ENCODE measurements at regions not wholly inside any gene's neighbourhood (a gene's known extent, or its start where the extent isn't known, plus 50 kb on each side); places are given as distances from the start of the nearest gene placed in this dataset.
A peak's percentile ranks its signal among the peaks of the same experiment; 100 is the strongest.

DNA sequence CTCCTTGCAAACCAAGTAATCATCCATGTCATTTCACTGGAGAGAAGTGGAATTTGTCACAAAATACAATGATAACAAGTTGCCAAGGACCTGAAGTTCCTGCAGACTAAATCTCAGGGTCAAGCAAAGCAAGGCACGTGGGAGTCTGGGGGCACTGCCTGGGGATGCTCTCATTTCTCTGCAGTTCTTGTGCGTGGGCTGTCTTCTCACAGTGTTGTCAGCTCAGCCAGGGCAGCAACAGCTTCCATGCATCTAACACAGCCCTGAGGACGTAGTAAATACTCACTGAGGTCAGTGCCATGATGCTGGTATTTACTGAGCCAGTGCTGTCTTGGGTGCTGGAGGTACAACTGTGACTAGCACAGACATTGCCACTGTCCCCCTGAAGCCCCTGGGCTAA is 62.9 kb upstream of the CMKLR1 start:
- no peaks in the 10 kb centered on the region for H3K4me1 Mint-ChIP-seq
- DNase-seq (no peak), ATAC-seq (ENCODE audit: low read depth in 2 of 2) (no peak)
- Histone ChIP-seq H3K27me3 (ENCODE audit: control insufficient read depth, insufficient read depth, low read length) (peaks cover 9% of the 10 kb centered on the region), H3K4me1 (ENCODE audit: control insufficient read depth, insufficient read depth, low read length, poor library complexity, severe bottlenecking) (no peaks in the 10 kb centered on the region), H3K9me3 (ENCODE audit: control insufficient read depth in 2 of 2, low read length in 2 of 2) (peaks cover 0 to 9% of the 10 kb centered on the region in 2 experiments), H3K4me3 (ENCODE audit: low read depth, low read length) (no peak overlapping the region), H3K27ac (ENCODE audit: insufficient read depth, low read length, poor library complexity, severe bottlenecking) (no peak overlapping the region), H3K36me3 (ENCODE audit: control insufficient read depth, insufficient read depth, low read length) (no peaks in the 10 kb centered on the region)
- no peak overlapping the region for H3K27ac Mint-ChIP-seq
- no peak overlapping the region for H3K4me3 Mint-ChIP-seq
- H3K27me3 Mint-ChIP-seq = peaks cover 15% of the 10 kb centered on the region
- H3K36me3 Mint-ChIP-seq = no peaks in the 10 kb centered on the region
- peaks cover 0 to 15% (median 7%) of the 10 kb centered on the region in 7 donors for H3K9me3 Mint-ChIP-seq

DNA sequence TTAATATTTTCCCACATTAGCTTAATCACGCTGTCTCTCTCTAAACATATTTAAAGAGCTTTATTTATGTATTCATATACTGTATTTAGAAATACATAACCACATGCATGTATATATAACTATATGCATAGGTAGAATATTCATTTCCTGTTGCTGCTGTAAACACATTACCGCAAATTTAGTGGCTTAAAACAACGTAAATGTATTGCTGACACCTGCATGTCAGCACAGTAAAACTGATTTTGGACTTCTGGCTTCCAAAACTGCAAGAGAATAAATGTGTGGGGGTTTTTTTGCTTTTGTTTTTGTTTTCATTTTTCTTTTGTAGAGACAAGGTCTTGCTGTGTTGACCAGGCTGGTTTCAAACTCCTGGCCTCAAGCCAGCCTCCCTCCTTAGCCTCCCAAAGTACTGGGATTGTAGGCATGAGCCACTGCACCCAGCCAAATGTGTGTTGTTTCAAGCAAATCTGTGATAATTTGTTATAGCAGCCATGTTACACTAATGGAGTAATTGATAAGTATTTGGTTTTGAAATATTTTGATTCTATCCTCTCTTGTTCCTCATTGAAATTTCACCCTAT is 61.9 kb upstream of the CMKLR1 start:
- Histone ChIP-seq H3K4me3 (ENCODE audit: low read depth, low read length) (no peak overlapping the region), H3K4me1 (ENCODE audit: control insufficient read depth, insufficient read depth, low read length, poor library complexity, severe bottlenecking) (no peaks in the 10 kb centered on the region), H3K27ac (ENCODE audit: insufficient read depth, low read length, poor library complexity, severe bottlenecking) (no peak overlapping the region), H3K36me3 (ENCODE audit: control insufficient read depth, insufficient read depth, low read length) (no peaks in the 10 kb centered on the region), H3K27me3 (ENCODE audit: control insufficient read depth, insufficient read depth, low read length) (peaks cover 9% of the 10 kb centered on the region), H3K9me3 (ENCODE audit: control insufficient read depth in 2 of 2, low read length in 2 of 2) (no peaks in the 10 kb centered on the region)
- Mint-ChIP-seq H3K36me3 (no peaks in the 10 kb centered on the region), H3K27me3 (peaks cover 10% of the 10 kb centered on the region), H3K4me3 (no peak overlapping the region), H3K9me3 (peaks cover 0 to 11% (median 4%) of the 10 kb centered on the region in 7 donors), H3K27ac (no peak overlapping the region), H3K4me1 (no peaks in the 10 kb centered on the region)
- ATAC-seq (ENCODE audit: low read depth in 2 of 2) (no peak), DNase-seq (no peak)

DNA sequence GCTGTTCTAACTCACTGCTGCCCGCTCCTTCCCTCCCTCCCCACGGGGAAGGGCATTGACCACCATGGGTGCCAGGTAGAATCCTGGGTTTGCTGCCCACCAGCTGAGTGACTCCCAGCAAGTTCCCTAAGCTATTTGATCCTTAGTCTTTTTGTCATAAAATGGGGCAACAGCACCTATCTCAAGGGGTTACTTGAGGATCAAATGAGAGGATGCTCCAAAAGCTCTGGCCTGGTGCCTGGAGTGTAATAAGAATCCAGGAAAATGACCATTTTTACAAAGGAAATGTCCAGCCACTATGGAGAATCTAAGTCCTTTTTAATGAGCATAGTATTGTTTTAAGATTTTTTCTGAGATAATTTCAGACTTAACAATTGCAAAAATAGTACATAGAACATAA is 61.4 kb upstream of the CMKLR1 start:
- H3K9me3 Mint-ChIP-seq = peaks cover 0 to 10% (median 2%) of the 10 kb centered on the region in 7 donors
- no peaks in the 10 kb centered on the region for H3K4me1 Mint-ChIP-seq
- H3K36me3 ChIP-seq (ENCODE audit: control insufficient read depth, insufficient read depth, low read length) = no peaks in the 10 kb centered on the region
- no peaks in the 10 kb centered on the region for H3K36me3 Mint-ChIP-seq
- no peak overlapping the region for H3K4me3 Mint-ChIP-seq
- DNase-seq (no peak), ATAC-seq (ENCODE audit: low read depth in 2 of 2) (no peak)
- H3K4me1 ChIP-seq (ENCODE audit: control insufficient read depth, insufficient read depth, low read length, poor library complexity, severe bottlenecking) = no peaks in the 10 kb centered on the region
- no peak overlapping the region for H3K27ac Mint-ChIP-seq
- no peaks in the 10 kb centered on the region for H3K9me3 ChIP-seq (ENCODE audit: control insufficient read depth in 2 of 2, low read length in 2 of 2)
- peaks cover 7% of the 10 kb centered on the region for H3K27me3 Mint-ChIP-seq
- H3K27me3 ChIP-seq (ENCODE audit: control insufficient read depth, insufficient read depth, low read length) = peaks cover 9% of the 10 kb centered on the region
- H3K4me3 ChIP-seq (ENCODE audit: low read depth, low read length) = no peak overlapping the region
- H3K27ac ChIP-seq (ENCODE audit: insufficient read depth, low read length, poor library complexity, severe bottlenecking) = no peak overlapping the region

DNA sequence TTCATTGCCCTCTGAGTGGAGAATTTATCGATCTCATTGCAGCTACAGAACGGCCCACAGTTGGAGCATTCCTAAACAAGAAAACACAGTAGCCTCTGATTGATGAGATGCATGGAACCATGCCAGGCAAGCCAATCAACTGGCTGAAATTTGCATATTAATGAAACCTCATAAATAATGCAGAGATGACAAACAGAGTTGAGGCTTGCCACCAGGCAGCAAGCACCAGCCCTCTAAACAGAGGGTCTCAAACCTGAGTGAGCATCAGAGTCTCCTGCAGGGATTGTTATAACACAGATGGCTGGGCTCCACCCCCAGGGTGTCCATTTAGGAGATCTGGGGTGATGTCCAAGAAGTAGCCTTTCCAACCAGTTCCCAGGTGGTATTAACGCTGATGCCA is 60.9 kb upstream of the CMKLR1 start:
- Mint-ChIP-seq H3K27me3 (peaks cover 4% of the 10 kb centered on the region), H3K9me3 (peaks cover 0 to 14% (median 4%) of the 10 kb centered on the region in 7 donors), H3K36me3 (no peaks in the 10 kb centered on the region), H3K27ac (no peak overlapping the region), H3K4me3 (no peak overlapping the region), H3K4me1 (no peaks in the 10 kb centered on the region)
- DNase-seq = no peak
- Histone ChIP-seq H3K27me3 (ENCODE audit: control insufficient read depth, insufficient read depth, low read length) (peaks cover 9% of the 10 kb centered on the region), H3K9me3 (ENCODE audit: control insufficient read depth in 2 of 2, low read length in 2 of 2) (no peaks in the 10 kb centered on the region), H3K36me3 (ENCODE audit: control insufficient read depth, insufficient read depth, low read length) (no peaks in the 10 kb centered on the region), H3K4me1 (ENCODE audit: control insufficient read depth, insufficient read depth, low read length, poor library complexity, severe bottlenecking) (no peaks in the 10 kb centered on the region), H3K27ac (ENCODE audit: insufficient read depth, low read length, poor library complexity, severe bottlenecking) (no peak overlapping the region), H3K4me3 (ENCODE audit: low read depth, low read length) (no peak overlapping the region)
- no peak for ATAC-seq (ENCODE audit: low read depth in 2 of 2)

DNA sequence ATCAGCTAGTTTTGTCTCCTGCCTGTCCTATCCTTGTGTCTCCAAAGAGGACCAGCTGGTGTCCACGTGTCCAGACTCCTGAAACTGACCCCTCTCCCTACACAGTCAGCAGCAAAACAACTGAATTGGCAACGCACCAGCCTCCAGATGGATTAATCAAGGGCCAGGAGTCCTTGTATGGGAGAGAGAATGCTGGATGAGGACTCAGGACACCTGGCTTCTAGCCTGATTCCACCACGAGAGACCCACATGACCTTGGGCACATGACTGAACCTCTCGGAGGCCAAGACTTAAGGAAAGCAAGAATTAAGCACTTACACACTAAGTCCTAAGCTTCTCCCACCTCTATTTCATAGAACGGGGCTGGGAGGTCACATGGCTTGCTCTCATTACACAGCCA is 60.4 kb upstream of the CMKLR1 start:
- Mint-ChIP-seq H3K27ac (no peak overlapping the region), H3K36me3 (no peaks in the 10 kb centered on the region), H3K9me3 (peaks cover 0 to 15% (median 3%) of the 10 kb centered on the region in 7 donors), H3K4me3 (no peak overlapping the region), H3K27me3 (peaks cover 3% of the 10 kb centered on the region), H3K4me1 (no peaks in the 10 kb centered on the region)
- no peak overlapping the region for H3K4me3 ChIP-seq (ENCODE audit: low read depth, low read length)
- no peaks in the 10 kb centered on the region for H3K36me3 ChIP-seq (ENCODE audit: control insufficient read depth, insufficient read depth, low read length)
- H3K9me3 ChIP-seq (ENCODE audit: control insufficient read depth in 2 of 2, low read length in 2 of 2) = no peaks in the 10 kb centered on the region
- no peak overlapping the region for H3K27ac ChIP-seq (ENCODE audit: insufficient read depth, low read length, poor library complexity, severe bottlenecking)
- ATAC-seq (ENCODE audit: low read depth in 2 of 2) = no peak
- peaks cover 9% of the 10 kb centered on the region for H3K27me3 ChIP-seq (ENCODE audit: control insufficient read depth, insufficient read depth, low read length)
- H3K4me1 ChIP-seq (ENCODE audit: control insufficient read depth, insufficient read depth, low read length, poor library complexity, severe bottlenecking) = no peaks in the 10 kb centered on the region
- no peak for DNase-seq

DNA sequence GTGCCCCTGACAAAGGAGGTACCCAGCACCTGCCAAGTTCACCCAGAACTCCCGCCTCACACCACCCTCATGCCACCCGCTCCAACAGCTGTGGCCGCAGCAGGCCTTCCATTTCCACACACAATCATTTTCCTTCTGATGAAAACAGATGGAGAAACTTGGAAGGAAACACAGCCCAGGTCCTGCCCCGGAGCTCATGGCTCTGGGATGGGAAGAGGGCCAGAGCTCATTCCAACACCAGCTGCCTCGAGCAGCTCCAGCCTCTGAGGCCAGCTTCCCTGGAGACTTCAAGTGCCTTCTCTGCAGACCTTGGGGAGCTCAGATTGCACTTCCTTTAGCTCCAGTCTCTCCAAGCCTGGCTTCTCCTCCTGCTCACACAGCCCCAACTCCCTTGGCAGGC is 55.1 kb upstream of the CMKLR1 start:
- no peak overlapping the region for H3K4me3 ChIP-seq (ENCODE audit: low read depth, low read length)
- Mint-ChIP-seq H3K27me3 (no peaks in the 10 kb centered on the region), H3K4me1 (no peaks in the 10 kb centered on the region), H3K36me3 (no peaks in the 10 kb centered on the region), H3K27ac (no peak overlapping the region), H3K9me3 (peaks cover 0 to 13% (median 5%) of the 10 kb centered on the region in 7 donors), H3K4me3 (no peak overlapping the region)
- H3K27me3 ChIP-seq (ENCODE audit: control insufficient read depth, insufficient read depth, low read length) = peaks cover 2% of the 10 kb centered on the region
- ATAC-seq (ENCODE audit: low read depth in 2 of 2) (no peak), DNase-seq (no peak)
- H3K4me1 ChIP-seq (ENCODE audit: control insufficient read depth, insufficient read depth, low read length, poor library complexity, severe bottlenecking) = no peaks in the 10 kb centered on the region
- H3K27ac ChIP-seq (ENCODE audit: insufficient read depth, low read length, poor library complexity, severe bottlenecking) = no peak overlapping the region
- no peaks in the 10 kb centered on the region for H3K9me3 ChIP-seq (ENCODE audit: control insufficient read depth in 2 of 2, low read length in 2 of 2)
- no peaks in the 10 kb centered on the region for H3K36me3 ChIP-seq (ENCODE audit: control insufficient read depth, insufficient read depth, low read length)

DNA sequence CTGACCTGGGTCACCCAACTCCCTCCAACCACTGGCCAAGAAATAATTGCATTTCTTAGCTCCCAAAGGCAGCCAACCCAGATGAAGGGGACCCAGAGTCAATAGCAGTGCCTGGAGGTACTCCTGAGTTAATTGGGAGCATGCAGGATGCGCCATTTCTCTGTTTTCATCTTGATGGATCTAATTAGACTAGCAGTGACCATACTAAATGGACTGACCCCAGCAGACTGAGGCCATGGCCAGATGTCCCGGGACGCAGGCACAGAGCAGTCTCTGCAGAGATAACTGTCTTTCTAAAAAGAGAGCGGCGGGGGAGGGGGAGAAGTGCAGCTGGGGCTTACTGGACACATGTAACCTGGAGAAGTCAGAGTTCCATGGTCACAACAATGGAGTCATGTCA is 53.2 kb upstream of the CMKLR1 start:
- Mint-ChIP-seq H3K36me3 (no peaks in the 10 kb centered on the region), H3K9me3 (peaks cover 0 to 13% (median 5%) of the 10 kb centered on the region in 7 donors), H3K27ac (no peak overlapping the region), H3K27me3 (no peaks in the 10 kb centered on the region), H3K4me1 (no peaks in the 10 kb centered on the region), H3K4me3 (no peak overlapping the region)
- Histone ChIP-seq H3K4me3 (ENCODE audit: low read depth, low read length) (no peak overlapping the region), H3K36me3 (ENCODE audit: control insufficient read depth, insufficient read depth, low read length) (no peaks in the 10 kb centered on the region), H3K4me1 (ENCODE audit: control insufficient read depth, insufficient read depth, low read length, poor library complexity, severe bottlenecking) (no peaks in the 10 kb centered on the region), H3K9me3 (ENCODE audit: control insufficient read depth in 2 of 2, low read length in 2 of 2) (no peaks in the 10 kb centered on the region), H3K27ac (ENCODE audit: insufficient read depth, low read length, poor library complexity, severe bottlenecking) (no peak overlapping the region), H3K27me3 (ENCODE audit: control insufficient read depth, insufficient read depth, low read length) (peaks cover 3% of the 10 kb centered on the region)
- no peak for DNase-seq
- ATAC-seq (ENCODE audit: low read depth in 2 of 2) = no peak

DNA sequence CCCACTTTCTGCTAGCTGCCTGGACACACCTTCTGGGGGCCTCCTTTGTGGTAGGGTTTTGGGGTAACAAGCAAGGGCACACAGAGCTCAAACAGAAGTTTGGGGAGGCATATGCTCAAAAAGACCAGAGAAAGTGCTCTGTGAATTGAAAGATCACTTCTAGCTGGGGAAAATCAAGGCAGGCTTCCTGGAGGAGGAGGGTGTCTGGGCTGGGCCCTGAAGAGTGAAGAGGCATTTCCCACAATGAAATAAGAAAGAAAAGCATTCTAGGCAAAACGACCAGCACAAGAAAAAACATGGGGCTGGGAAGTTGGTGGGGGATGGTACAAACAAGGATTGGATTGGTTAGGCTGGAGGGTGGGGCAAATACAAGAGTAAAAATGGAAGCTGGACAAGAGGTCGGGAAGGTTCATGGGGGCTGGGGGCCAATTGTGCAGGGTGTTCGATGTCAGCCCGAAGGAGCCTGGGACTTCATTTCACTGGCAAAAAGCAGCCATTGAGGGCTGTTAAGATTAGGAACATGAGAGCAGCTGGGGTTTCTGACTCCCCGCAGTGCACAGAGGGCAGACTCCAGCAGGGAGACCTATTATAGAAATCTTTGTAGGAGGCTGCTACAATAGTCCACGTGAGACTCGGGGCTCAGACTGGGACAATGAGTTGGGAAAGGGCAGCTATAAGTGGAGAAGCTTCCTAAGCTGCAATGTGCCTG is 51.5 kb upstream of the CMKLR1 start:
- peaks cover 3% of the 10 kb centered on the region for H3K36me3 Mint-ChIP-seq

More for the DNA sequence above, 51.5 kb upstream of the CMKLR1 start:
- Mint-ChIP-seq H3K27ac (peak overlapping the region in 1 of 3 donors; percentile 34), H3K4me1 (no peaks in the 10 kb centered on the region), H3K27me3 (no peaks in the 10 kb centered on the region), H3K4me3 (no peak overlapping the region), H3K9me3 (peaks cover 0 to 7% (median 5%) of the 10 kb centered on the region in 7 donors)
- no peaks in the 10 kb centered on the region for H3K4me1 ChIP-seq (ENCODE audit: control insufficient read depth, insufficient read depth, low read length, poor library complexity, severe bottlenecking)
- H3K4me3 ChIP-seq (ENCODE audit: low read depth, low read length) = no peak overlapping the region
- H3K36me3 ChIP-seq (ENCODE audit: control insufficient read depth, insufficient read depth, low read length) = no peaks in the 10 kb centered on the region
- ATAC-seq (ENCODE audit: low read depth in 2 of 2) (no peak), DNase-seq (no peak)
- H3K27me3 ChIP-seq (ENCODE audit: control insufficient read depth, insufficient read depth, low read length) = peaks cover 3% of the 10 kb centered on the region
- no peak overlapping the region for H3K27ac ChIP-seq (ENCODE audit: insufficient read depth, low read length, poor library complexity, severe bottlenecking)
- H3K9me3 ChIP-seq (ENCODE audit: control insufficient read depth in 2 of 2, low read length in 2 of 2) = no peaks in the 10 kb centered on the region
